ENCODE measurements at regions not wholly inside any gene's neighbourhood (a gene's known extent, or its start where the extent isn't known, plus 50 kb on each side); places are given as distances from the start of the nearest gene placed in this dataset.

GRCh38 chr10:10125676-10126075 lies 892.0 kb upstream of the CELF2 start (continued):
- no peak for TF ChIP-seq HNF4G (IDR thresholded peaks at IDR 0.05)
- TF ChIP-seq ATF3 (IDR thresholded peaks at IDR 0.05): no peak
- TF ChIP-seq RXRA (IDR thresholded peaks at IDR 0.05): no peak
- no peak for TF ChIP-seq SP1 (IDR thresholded peaks at IDR 0.05)
- TF ChIP-seq RAD21 (IDR thresholded peaks at IDR 0.05): no peak

GRCh38 chr10:10126218-10126617 lies 891.5 kb upstream of the CELF2 start:
- Histone ChIP-seq H3K9me3 (ENCODE audit: control insufficient read depth in 4 of 4, low read length in 3 of 4) (no peaks in the 10 kb centered on the region), H3K27ac (ENCODE audit: low read depth in 1 of 2, low read length in 2 of 2) (no peak overlapping the region), H3K4me1 (ENCODE audit: control insufficient read depth in 4 of 4, insufficient read depth in 4 of 4, low read length in 3 of 4) (no peaks in the 10 kb centered on the region), H3K36me3 (ENCODE audit: control insufficient read depth in 4 of 4, insufficient read depth in 3 of 4, low read depth in 1 of 4, low read length in 3 of 4) (no peaks in the 10 kb centered on the region), H3K9ac (ENCODE audit: low read depth in 1 of 2, low read length in 2 of 2) (no peak overlapping the region), H3K27me3 (ENCODE audit: control insufficient read depth in 4 of 4, insufficient read depth in 4 of 4, low read length in 3 of 4) (no peaks in the 10 kb centered on the region), H3K4me3 (ENCODE audit: low read depth in 1 of 3, low read length in 3 of 3) (no peak overlapping the region)
- TF ChIP-seq RXRA (IDR thresholded peaks at IDR 0.05) (no peak), FOXA2 (IDR thresholded peaks at IDR 0.05) (no peak), SP1 (IDR thresholded peaks at IDR 0.05) (no peak), ZBTB33 (IDR thresholded peaks at IDR 0.05) (no peak), RAD21 (IDR thresholded peaks at IDR 0.05) (no peak)
- TF ChIP-seq, protein P1, sequence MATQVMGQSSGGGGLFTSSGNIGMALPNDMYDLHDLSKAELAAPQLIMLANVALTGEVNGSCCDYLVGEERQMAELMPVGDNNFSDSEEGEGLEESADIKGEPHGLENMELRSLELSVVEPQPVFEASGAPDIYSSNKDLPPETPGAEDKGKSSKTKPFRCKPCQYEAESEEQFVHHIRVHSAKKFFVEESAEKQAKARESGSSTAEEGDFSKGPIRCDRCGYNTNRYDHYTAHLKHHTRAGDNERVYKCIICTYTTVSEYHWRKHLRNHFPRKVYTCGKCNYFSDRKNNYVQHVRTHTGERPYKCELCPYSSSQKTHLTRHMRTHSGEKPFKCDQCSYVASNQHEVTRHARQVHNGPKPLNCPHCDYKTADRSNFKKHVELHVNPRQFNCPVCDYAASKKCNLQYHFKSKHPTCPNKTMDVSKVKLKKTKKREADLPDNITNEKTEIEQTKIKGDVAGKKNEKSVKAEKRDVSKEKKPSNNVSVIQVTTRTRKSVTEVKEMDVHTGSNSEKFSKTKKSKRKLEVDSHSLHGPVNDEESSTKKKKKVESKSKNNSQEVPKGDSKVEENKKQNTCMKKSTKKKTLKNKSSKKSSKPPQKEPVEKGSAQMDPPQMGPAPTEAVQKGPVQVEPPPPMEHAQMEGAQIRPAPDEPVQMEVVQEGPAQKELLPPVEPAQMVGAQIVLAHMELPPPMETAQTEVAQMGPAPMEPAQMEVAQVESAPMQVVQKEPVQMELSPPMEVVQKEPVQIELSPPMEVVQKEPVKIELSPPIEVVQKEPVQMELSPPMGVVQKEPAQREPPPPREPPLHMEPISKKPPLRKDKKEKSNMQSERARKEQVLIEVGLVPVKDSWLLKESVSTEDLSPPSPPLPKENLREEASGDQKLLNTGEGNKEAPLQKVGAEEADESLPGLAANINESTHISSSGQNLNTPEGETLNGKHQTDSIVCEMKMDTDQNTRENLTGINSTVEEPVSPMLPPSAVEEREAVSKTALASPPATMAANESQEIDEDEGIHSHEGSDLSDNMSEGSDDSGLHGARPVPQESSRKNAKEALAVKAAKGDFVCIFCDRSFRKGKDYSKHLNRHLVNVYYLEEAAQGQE (IDR thresholded peaks at IDR 0.05): no peak
- TF ChIP-seq, protein P2, sequence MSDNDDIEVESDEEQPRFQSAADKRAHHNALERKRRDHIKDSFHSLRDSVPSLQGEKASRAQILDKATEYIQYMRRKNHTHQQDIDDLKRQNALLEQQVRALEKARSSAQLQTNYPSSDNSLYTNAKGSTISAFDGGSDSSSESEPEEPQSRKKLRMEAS (IDR thresholded peaks at IDR 0.05): no peak
- DNase-seq (ENCODE audit: low spot score): no peak
- WGBS: 85% methylated on average over 3 of the region's 3 CpGs

DNA sequence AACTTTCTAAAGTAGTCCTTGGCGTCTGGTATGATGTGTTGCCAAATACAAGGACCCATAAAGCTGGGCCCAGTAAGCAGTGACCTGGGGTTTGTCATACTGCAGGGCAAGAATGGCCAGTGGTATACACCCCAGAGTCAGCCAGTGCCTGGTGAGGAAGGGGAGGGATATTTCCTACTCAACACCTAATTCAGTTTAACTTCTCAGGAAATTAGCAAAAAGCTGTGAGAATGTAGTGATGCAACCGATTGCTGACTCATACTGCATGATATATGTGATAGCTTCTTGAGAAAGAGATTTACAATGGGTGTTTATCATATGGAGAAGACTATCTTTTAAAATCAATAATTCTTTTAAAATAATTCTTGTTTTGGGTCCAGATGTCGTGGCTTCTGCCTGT lies 889.3 kb upstream of the CELF2 start:
- no peak overlapping the region for H3K4me3 ChIP-seq (ENCODE audit: low read depth in 1 of 3, low read length in 3 of 3)
- H3K9ac ChIP-seq (ENCODE audit: low read depth in 1 of 2, low read length in 2 of 2): no peak overlapping the region
- H3K4me1 ChIP-seq (ENCODE audit: control insufficient read depth in 4 of 4, insufficient read depth in 4 of 4, low read length in 3 of 4): no peaks in the 10 kb centered on the region
- no peaks in the 10 kb centered on the region for H3K9me3 ChIP-seq (ENCODE audit: control insufficient read depth in 4 of 4, low read length in 3 of 4)
- H3K27me3 ChIP-seq (ENCODE audit: control insufficient read depth in 4 of 4, insufficient read depth in 4 of 4, low read length in 3 of 4): no peaks in the 10 kb centered on the region
- no peak overlapping the region for H3K27ac ChIP-seq (ENCODE audit: low read depth in 1 of 2, low read length in 2 of 2)
- no peak for DNase-seq (ENCODE audit: low spot score)
- WGBS: 72% methylated on average over 3 of the region's 3 CpGs
- H3K36me3 ChIP-seq (ENCODE audit: control insufficient read depth in 4 of 4, insufficient read depth in 3 of 4, low read depth in 1 of 4, low read length in 3 of 4): no peaks in the 10 kb centered on the region
- no peak for TF ChIP-seq ZBTB33 (IDR thresholded peaks at IDR 0.05)
- TF ChIP-seq ATF3 (IDR thresholded peaks at IDR 0.05): no peak
- TF ChIP-seq YY1 (IDR thresholded peaks at IDR 0.05): no peak
- no peak for TF ChIP-seq FOXA2 (IDR thresholded peaks at IDR 0.05)
- TF ChIP-seq, protein P1 (IDR thresholded peaks at IDR 0.05): no peak
- TF ChIP-seq SP1 (IDR thresholded peaks at IDR 0.05): no peak
- TF ChIP-seq JUND (IDR thresholded peaks at IDR 0.05): no peak
- TF ChIP-seq TAF1 (conservative IDR thresholded peaks at IDR 0.05): no peak
- TF ChIP-seq NR2F2 (IDR thresholded peaks at IDR 0.05): no peak
- TF ChIP-seq, protein P2 (IDR thresholded peaks at IDR 0.05): no peak
- no peak for TF ChIP-seq RXRA (IDR thresholded peaks at IDR 0.05)
- TF ChIP-seq RAD21 (IDR thresholded peaks at IDR 0.05): no peak
- TF ChIP-seq HNF4G (IDR thresholded peaks at IDR 0.05): no peak
- TF ChIP-seq GABPA (IDR thresholded peaks at IDR 0.05 in 1 of 2, conservative IDR thresholded peaks at IDR 0.05 in 1 of 2): no peak
- no peak for TF ChIP-seq HNF4A (conservative IDR thresholded peaks at IDR 0.05)
- TF ChIP-seq EGR1 (IDR thresholded peaks at IDR 0.05; ENCODE audit: low read depth in 2 of 2): no peak
